Liver (tissue), 3 donors: ENCODE measurements at regions not wholly inside any gene's neighbourhood (a gene's known extent, or its start where the extent isn't known, plus 50 kb on each side); places are given as distances from the start of the nearest gene placed in this dataset.
"Not testable (repeated sequence)": the region's sequence is repeated elsewhere in the genome, so short reads cannot be mapped to it uniquely, and the experiment has no call there.

ENCODE experiments used
- CTCF ChIP-seq: fragments of 150-350 bp; IDR thresholded peaks from 2 replicates; pipeline ENCODE4 v1.5.1; 2017; ENCODE audit warnings: improper control_type of control experiment, low read depth, low read length; ENCODE audit not compliant: missing input control
- JUND ChIP-seq, 2 donors: IDR thresholded peaks; 2 replicates each; pipeline ENCODE4 v1.6.1; 2016; ENCODE audit warnings: antibody characterized with exemption in 2 of 2
- TAF1 ChIP-seq: conservative IDR thresholded peaks from 2 replicates; pipeline ENCODE4 v1.6.1; 2016; ENCODE audit warnings: antibody characterized with exemption, mild to moderate bottlenecking
- donor health status: healthy.
- donor health status: healthy.

DNA sequence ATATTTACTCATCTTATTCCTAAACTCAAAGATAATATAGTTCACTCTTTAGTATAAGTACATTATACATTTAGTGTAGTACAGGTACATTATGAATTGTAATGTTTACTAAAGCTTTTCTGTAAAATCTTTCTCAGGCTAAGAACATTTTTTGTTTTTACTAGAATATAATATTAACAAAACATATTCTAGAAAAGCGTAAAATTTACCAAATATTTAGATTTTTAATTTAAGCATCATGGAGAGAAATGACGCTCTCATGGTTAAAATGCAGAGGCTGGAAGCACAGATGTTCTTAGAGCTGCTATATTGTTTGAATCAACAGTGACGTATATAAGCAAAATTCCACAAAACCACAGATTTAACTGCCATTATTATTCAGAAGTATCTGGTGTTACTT lies 54.7 kb upstream of the NBPF15 start:
- not testable (repeated sequence) for TF ChIP-seq CTCF; TAF1; JUND (IDR thresholded peaks at IDR 0.05)
